ENCODE measurements at regions not wholly inside any gene's neighbourhood (a gene's known extent, or its start where the extent isn't known, plus 50 kb on each side); places are given as distances from the start of the nearest gene placed in this dataset.

GRCh38 chr7:86181474-86181873 is 462.2 kb upstream of the GRM3 start:
- ChIA-PET POLR2A (no interaction called here), CTCF (no interaction called here)
- H3K36me3 Mint-ChIP-seq (ENCODE audit: low read depth) = no peaks in the 10 kb centered on the region
- intact Hi-C loops (cut with DNase I, micrococcal nuclease) = no loop called here
- TF ChIP-seq CTCF (IDR thresholded peaks at IDR 0.05) = no peak
- Histone ChIP-seq H3K4me1 (ENCODE audit: insufficient read depth, low read length) (no peaks in the 10 kb centered on the region), H3K27ac (ENCODE audit: low read depth in 1 of 2, low read length in 2 of 2) (no peak overlapping the region), H3K27me3 (ENCODE audit: control insufficient read depth in 1 of 2, insufficient read depth in 2 of 2, low read length in 2 of 2) (no peaks in the 10 kb centered on the region), H3K36me3 (ENCODE audit: insufficient read depth, low read length) (no peaks in the 10 kb centered on the region), H3K9me3 (ENCODE audit: control insufficient read depth in 1 of 2, insufficient read depth in 1 of 2, low read length in 2 of 2) (no peaks in the 10 kb centered on the region), H3K4me3 (ENCODE audit: low read length) (no peak overlapping the region)
- no peak for ATAC-seq (ENCODE audit: poor library complexity)
- no peaks in the 10 kb centered on the region for H3K27me3 Mint-ChIP-seq
- no peaks in the 10 kb centered on the region for H3K4me1 Mint-ChIP-seq (ENCODE audit: low read depth)
- no peak overlapping the region for H3K27ac Mint-ChIP-seq
- no peak overlapping the region for H3K4me3 Mint-ChIP-seq
- H3K9me3 Mint-ChIP-seq = peaks cover 6% of the 10 kb centered on the region
- DNase-seq = no peak

DNA sequence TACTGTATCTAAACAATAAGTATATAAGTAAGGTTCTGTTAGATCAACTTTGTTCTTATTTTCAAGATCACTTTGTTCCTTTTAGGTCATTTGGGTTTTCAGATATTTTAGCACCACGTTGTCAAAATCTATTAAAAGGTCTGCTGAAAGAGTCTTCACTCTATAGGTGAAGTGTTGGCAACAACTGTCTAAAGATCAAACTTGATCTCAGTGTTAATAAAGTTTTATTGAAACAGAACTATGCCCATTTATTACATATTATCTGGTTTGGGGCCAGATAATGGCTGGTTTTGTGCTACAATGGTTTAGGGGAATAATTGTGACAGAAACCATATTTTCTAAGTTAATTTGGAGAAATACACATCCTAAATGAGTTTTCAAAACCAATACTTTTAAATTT is 478.9 kb upstream of the GRM3 start:
- Histone ChIP-seq H3K27me3 (ENCODE audit: control insufficient read depth in 1 of 2, insufficient read depth in 2 of 2, low read length in 2 of 2) (no peaks in the 10 kb centered on the region), H3K36me3 (ENCODE audit: insufficient read depth, low read length) (no peaks in the 10 kb centered on the region), H3K9me3 (ENCODE audit: control insufficient read depth in 1 of 2, insufficient read depth in 1 of 2, low read length in 2 of 2) (no peaks in the 10 kb centered on the region), H3K4me1 (ENCODE audit: insufficient read depth, low read length) (no peaks in the 10 kb centered on the region), H3K27ac (ENCODE audit: low read depth in 1 of 2, low read length in 2 of 2) (no peak overlapping the region), H3K4me3 (ENCODE audit: low read length) (no peak overlapping the region)
- Mint-ChIP-seq H3K36me3 (ENCODE audit: low read depth) (no peaks in the 10 kb centered on the region), H3K27me3 (no peaks in the 10 kb centered on the region), H3K4me3 (no peak overlapping the region), H3K9me3 (peaks cover 4% of the 10 kb centered on the region), H3K27ac (no peak overlapping the region), H3K4me1 (ENCODE audit: low read depth) (no peaks in the 10 kb centered on the region)
- intact Hi-C loops (cut with DNase I, micrococcal nuclease) = no loop called here
- DNase-seq (no peak), ATAC-seq (ENCODE audit: poor library complexity) (no peak)
- ChIA-PET CTCF (no interaction called here), POLR2A (no interaction called here)
- TF ChIP-seq CTCF (IDR thresholded peaks at IDR 0.05) = no peak

DNA sequence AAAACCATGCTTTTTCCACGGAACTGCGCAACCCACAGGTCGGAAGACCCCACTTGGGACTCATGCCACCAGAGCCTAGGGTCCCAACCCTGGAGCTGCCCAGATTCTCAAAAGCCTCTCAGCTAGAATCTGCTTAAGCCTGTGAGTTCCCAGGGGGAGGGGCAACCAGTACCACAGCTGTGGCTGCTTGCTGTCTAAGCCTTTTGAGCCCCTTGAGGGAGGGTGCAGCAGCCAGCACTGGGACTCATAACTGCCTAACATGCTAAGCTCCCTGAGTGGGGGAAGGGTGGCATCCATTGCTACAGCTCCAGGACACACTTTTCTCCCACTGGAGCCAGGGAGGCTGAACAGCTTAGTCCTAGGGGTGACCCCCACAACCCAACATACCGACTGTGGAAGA is 485.6 kb upstream of the GRM3 start:
- no peak overlapping the region for H3K27ac Mint-ChIP-seq
- H3K9me3 Mint-ChIP-seq = peaks cover 8% of the 10 kb centered on the region
- H3K36me3 Mint-ChIP-seq (ENCODE audit: low read depth) = no peaks in the 10 kb centered on the region
- POLR2A ChIA-PET = no interaction called here
- Histone ChIP-seq H3K27me3 (ENCODE audit: control insufficient read depth in 1 of 2, insufficient read depth in 2 of 2, low read length in 2 of 2) (no peaks in the 10 kb centered on the region), H3K36me3 (ENCODE audit: insufficient read depth, low read length) (no peaks in the 10 kb centered on the region), H3K4me1 (ENCODE audit: insufficient read depth, low read length) (no peaks in the 10 kb centered on the region), H3K9me3 (ENCODE audit: control insufficient read depth in 1 of 2, insufficient read depth in 1 of 2, low read length in 2 of 2) (peaks cover 0 to 9% of the 10 kb centered on the region in 2 experiments), H3K4me3 (ENCODE audit: low read length) (no peak overlapping the region), H3K27ac (ENCODE audit: low read depth in 1 of 2, low read length in 2 of 2) (no peak overlapping the region)
- no peak for ATAC-seq (ENCODE audit: poor library complexity)
- no peak for DNase-seq
- no peak for TF ChIP-seq CTCF (IDR thresholded peaks at IDR 0.05)
- H3K27me3 Mint-ChIP-seq = no peaks in the 10 kb centered on the region
- CTCF ChIA-PET = no interaction called here
- H3K4me3 Mint-ChIP-seq = no peak overlapping the region
- intact Hi-C loops (cut with DNase I, micrococcal nuclease) = no loop called here
- no peaks in the 10 kb centered on the region for H3K4me1 Mint-ChIP-seq (ENCODE audit: low read depth)

Measured in CD4-positive, alpha-beta T cell (primary cell).